Gastroesophageal sphincter (tissue), 3 donors: ENCODE measurements at regions not wholly inside any gene's neighbourhood (a gene's known extent, or its start where the extent isn't known, plus 50 kb on each side); places are given as distances from the start of the nearest gene placed in this dataset.

Source experiments
- CTCF ChIP-seq, 4 experiments: fragments of 200-600 bp in 2 of 4; fragments of 450-650 bp in 2 of 4; sonication (generic) in 1 of 4; IDR thresholded peaks; one replicate each; pipeline ENCODE4 v1.5.1; 2017 to 2019; ENCODE audit warnings: antibody characterized with exemption in 4 of 4, mild to moderate bottlenecking in 2 of 4, moderate library complexity in 2 of 4
- EP300 ChIP-seq: sonication (generic); formaldehyde crosslinking; IDR thresholded peaks from one replicate; pipeline ENCODE4 v1.6.1; 2017; ENCODE audit warnings: antibody characterized with exemption, mild to moderate bottlenecking
- POLR2A ChIP-seq, 2 donors: fragments of 450-650 bp; IDR thresholded peaks; one replicate each; pipeline ENCODE4 v1.6.1; 2017; ENCODE audit warnings: antibody characterized with exemption in 2 of 2, mild to moderate bottlenecking in 2 of 2, moderate library complexity in 1 of 2
- POLR2AphosphoS5 ChIP-seq: sonication (generic); formaldehyde crosslinking; IDR thresholded peaks from one replicate; pipeline ENCODE4 v1.6.1; 2017; ENCODE audit warnings: antibody characterized with exemption

GRCh38 chr7:131000873-131001272, 266.9 kb upstream of the KLF14 start:
- TF ChIP-seq CTCF (IDR thresholded peaks at IDR 0.05) (no peak), POLR2A (IDR thresholded peaks at IDR 0.05) (no peak), EP300 (no peak), POLR2AphosphoS5 (no peak)
